ENCODE measurements at regions not wholly inside any gene's neighbourhood (a gene's known extent, or its start where the extent isn't known, plus 50 kb on each side); places are given as distances from the start of the nearest gene placed in this dataset.

- Histone ChIP-seq H3K4me2 (ENCODE audit: low read length) (no peak overlapping the region), H3K9me2 (ENCODE audit: insufficient read depth, low read length) (no peaks in the 10 kb centered on the region), H4K20me1 (ENCODE audit: insufficient read depth) (no peaks in the 10 kb centered on the region), H2AFZ (ENCODE audit: low read depth, low read length) (no peak overlapping the region), H3K9ac (ENCODE audit: low read length) (no peak overlapping the region), H3K27ac (ENCODE audit: low read length) (no peak overlapping the region), H3K9me3 (ENCODE audit: low read length) (no peaks in the 10 kb centered on the region), H3F3A (ENCODE audit: insufficient read depth, low read length, poor library complexity, severe bottlenecking) (no peaks in the 10 kb centered on the region), H3K27me3 (ENCODE audit: insufficient read depth, low read depth, low read length) (peaks cover 12% of the 10 kb centered on the region), H3K79me2 (replicated peaks; ENCODE audit: insufficient read depth, low read length) (no peaks in the 10 kb centered on the region), H3K36me3 (ENCODE audit: insufficient read depth, low read length) (no peaks in the 10 kb centered on the region), H3K4me3 (ENCODE audit: low read length) (no peak overlapping the region)
- TF ChIP-seq MXI1 (conservative IDR thresholded peaks at IDR 0.05; ENCODE audit: poor library complexity, severe bottlenecking): no peak
- TF ChIP-seq POLR2AphosphoS5 (IDR thresholded peaks at IDR 0.05): no peak
- no peak for TF ChIP-seq REST (IDR thresholded peaks at IDR 0.05; ENCODE audit: borderline replicate concordance)
- no peak for TF ChIP-seq EP300 (conservative IDR thresholded peaks at IDR 0.05; ENCODE audit: poor library complexity, severe bottlenecking)
- TF ChIP-seq EZH2 (IDR thresholded peaks at IDR 0.05; ENCODE audit: borderline replicate concordance, insufficient read depth, low read length, poor library complexity, severe bottlenecking): no peak
- no peak for TF ChIP-seq TAF1 (IDR thresholded peaks at IDR 0.05; ENCODE audit: low read depth)
Observed at GRCh38 chr9:96167011-96167410, 135.0 kb downstream of the HSD17B3 start.

GRCh38 chr9:96164268-96164683 lies 137.7 kb downstream of the HSD17B3 start:
- no peaks in the 10 kb centered on the region for H3K79me2 ChIP-seq (replicated peaks; ENCODE audit: insufficient read depth, low read length)
- no peaks in the 10 kb centered on the region for H3K9me3 ChIP-seq (ENCODE audit: low read length)
- peaks cover 12% of the 10 kb centered on the region for H3K27me3 ChIP-seq (ENCODE audit: insufficient read depth, low read depth, low read length)
- no peak overlapping the region for H3K4me3 ChIP-seq (ENCODE audit: low read length)
- no peaks in the 10 kb centered on the region for H3K36me3 ChIP-seq (ENCODE audit: insufficient read depth, low read length)
- H3K4me2 ChIP-seq (ENCODE audit: low read length): no peak overlapping the region
- no peaks in the 10 kb centered on the region for H3F3A ChIP-seq (ENCODE audit: insufficient read depth, low read length, poor library complexity, severe bottlenecking)
- no peak overlapping the region for H3K9ac ChIP-seq (ENCODE audit: low read length)
- TF ChIP-seq RAD21 (conservative IDR thresholded peaks at IDR 0.05): no peak
- no peak for TF ChIP-seq EZH2 (IDR thresholded peaks at IDR 0.05; ENCODE audit: borderline replicate concordance, insufficient read depth, low read length, poor library complexity, severe bottlenecking)
- TF ChIP-seq SMC3 (conservative IDR thresholded peaks at IDR 0.05; ENCODE audit: poor library complexity): no peak
- TF ChIP-seq EP300 (conservative IDR thresholded peaks at IDR 0.05; ENCODE audit: poor library complexity, severe bottlenecking): no peak
- no peak for TF ChIP-seq POLR2AphosphoS5 (IDR thresholded peaks at IDR 0.05)
- no peak for TF ChIP-seq CTCF (IDR thresholded peaks at IDR 0.05; ENCODE audit: poor library complexity, severe bottlenecking)
- TF ChIP-seq TAF1 (IDR thresholded peaks at IDR 0.05; ENCODE audit: low read depth): no peak
- TF ChIP-seq REST (IDR thresholded peaks at IDR 0.05; ENCODE audit: borderline replicate concordance): no peak
- no peak for TF ChIP-seq MXI1 (conservative IDR thresholded peaks at IDR 0.05; ENCODE audit: poor library complexity, severe bottlenecking)
- H4K20me1 ChIP-seq (ENCODE audit: insufficient read depth): no peaks in the 10 kb centered on the region
- H3K27ac ChIP-seq (ENCODE audit: low read length): no peak overlapping the region
- H2AFZ ChIP-seq (ENCODE audit: low read depth, low read length): no peak overlapping the region
- H3K9me2 ChIP-seq (ENCODE audit: insufficient read depth, low read length): no peaks in the 10 kb centered on the region

Data from neural cell (in vitro differentiated cells).